ENCODE measurements at regions not wholly inside any gene's neighbourhood (a gene's known extent, or its start where the extent isn't known, plus 50 kb on each side); places are given as distances from the start of the nearest gene placed in this dataset.
A peak's percentile ranks its signal among the peaks of the same experiment; 100 is the strongest.

DNA sequence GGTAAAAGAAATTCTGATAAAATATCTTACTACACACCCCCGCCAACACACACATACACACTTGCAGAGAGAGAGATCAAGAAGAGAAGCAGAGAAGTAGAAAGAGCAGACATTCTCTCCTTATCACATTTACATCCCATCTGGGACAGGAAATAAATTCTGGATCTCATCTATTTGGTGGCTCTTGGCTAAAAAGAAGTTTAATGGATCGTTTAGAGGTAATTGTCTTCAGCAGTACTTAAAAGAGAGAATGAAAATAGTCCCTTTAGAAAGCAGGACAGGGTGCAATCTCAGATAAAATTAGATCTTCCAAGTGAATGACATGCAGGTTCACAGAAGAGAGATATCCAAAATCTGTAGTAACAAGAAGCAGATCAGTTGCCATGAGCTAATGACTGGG, 1392.5 kb downstream of the RAPGEF2 start:
- peak; percentile 66 for TF ChIP-seq GATA3 (IDR thresholded peaks at IDR 0.05; ENCODE audit: low read depth, low read length)
- peak; percentile 57; the same call in 1 of the 2 replicates for TF ChIP-seq GATA2 (IDR thresholded peaks at IDR 0.05; ENCODE audit: low read depth, low read length)

DNA sequence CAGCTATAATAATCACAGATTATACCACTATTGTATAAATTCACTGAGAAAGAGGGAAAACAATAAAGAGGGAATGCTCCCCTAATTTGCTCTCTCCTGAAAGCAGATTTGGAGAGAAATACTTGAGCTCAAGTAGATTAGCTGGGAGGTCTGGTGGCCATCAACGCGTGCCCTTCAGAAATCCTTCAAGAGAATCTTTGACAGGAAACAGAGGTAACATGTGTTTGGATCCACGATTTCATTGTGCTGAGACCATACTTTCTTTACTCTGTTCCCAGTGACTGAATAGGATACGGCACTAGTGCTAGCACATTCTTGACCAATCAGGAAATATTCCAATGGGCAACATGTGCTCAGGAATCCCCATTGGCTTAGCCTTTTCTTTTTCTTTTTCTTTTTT, 1395.3 kb downstream of the RAPGEF2 start:
- TF ChIP-seq GATA3 (IDR thresholded peaks at IDR 0.05; ENCODE audit: low read depth, low read length) (no peak), GATA2 (IDR thresholded peaks at IDR 0.05; ENCODE audit: low read depth, low read length) (no peak)

DNA sequence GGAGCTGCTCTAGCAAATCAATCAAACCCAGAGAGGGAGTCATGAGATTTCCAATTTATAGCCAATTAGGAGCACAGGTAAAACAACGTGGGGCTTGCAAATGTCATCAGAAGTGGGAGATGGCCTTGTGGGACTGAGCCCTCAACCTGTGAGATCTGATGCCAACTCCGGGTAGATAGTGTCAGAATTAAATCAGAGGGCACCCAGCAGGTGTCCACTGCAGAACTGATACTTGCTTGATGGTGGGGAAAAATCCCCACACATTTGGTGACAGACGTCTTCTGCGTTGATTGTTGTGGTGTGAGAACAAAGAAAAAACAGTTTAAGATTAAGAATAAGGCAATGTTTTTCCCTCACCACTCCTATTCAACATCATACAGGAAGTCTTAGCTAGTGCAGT, 1402.8 kb downstream of the RAPGEF2 start:
- TF ChIP-seq GATA3 (IDR thresholded peaks at IDR 0.05; ENCODE audit: low read depth, low read length) = no peak
- no peak for TF ChIP-seq GATA2 (IDR thresholded peaks at IDR 0.05; ENCODE audit: low read depth, low read length)

DNA sequence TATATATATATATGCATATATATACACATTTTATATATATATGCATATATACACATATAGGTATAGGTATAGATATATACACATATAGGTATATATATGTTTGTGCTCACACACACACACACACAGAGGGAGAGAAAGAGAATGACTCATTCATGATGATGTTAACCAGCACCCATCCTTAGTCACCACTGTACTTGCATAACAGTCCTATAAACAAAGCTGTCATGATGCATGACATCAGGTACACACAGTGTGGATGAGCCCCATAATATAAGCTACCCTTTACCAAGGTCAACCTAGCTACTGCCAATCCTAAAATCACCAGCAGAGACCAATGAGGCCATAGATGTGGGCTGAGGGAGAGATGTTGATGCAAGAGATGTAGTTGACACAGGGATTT, 1408.0 kb downstream of the RAPGEF2 start:
- no peak for TF ChIP-seq GATA2 (IDR thresholded peaks at IDR 0.05; ENCODE audit: low read depth, low read length)
- TF ChIP-seq GATA3 (IDR thresholded peaks at IDR 0.05; ENCODE audit: low read depth, low read length) = no peak

DNA sequence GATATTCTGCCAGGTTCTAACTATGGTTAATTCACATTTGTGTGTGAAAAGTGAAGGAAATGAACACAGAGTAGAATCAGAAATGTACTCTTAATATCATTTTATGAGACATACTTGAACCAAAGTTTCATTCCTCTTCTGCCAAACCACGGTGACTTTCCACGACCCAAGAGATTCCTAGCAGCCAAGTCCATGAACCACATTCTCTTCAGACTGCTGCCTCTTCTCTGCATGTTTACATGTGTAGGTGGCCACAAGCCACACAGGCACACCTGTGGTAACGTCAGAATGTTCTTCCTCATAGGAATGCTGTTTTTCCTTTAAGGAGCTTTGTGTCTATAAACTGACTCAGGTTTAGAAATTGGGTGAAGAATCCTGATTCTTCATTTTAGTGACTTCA, 1411.2 kb downstream of the RAPGEF2 start:
- TF ChIP-seq GATA3 (IDR thresholded peaks at IDR 0.05; ENCODE audit: low read depth, low read length) (no peak), GATA2 (IDR thresholded peaks at IDR 0.05; ENCODE audit: low read depth, low read length) (no peak)

DNA sequence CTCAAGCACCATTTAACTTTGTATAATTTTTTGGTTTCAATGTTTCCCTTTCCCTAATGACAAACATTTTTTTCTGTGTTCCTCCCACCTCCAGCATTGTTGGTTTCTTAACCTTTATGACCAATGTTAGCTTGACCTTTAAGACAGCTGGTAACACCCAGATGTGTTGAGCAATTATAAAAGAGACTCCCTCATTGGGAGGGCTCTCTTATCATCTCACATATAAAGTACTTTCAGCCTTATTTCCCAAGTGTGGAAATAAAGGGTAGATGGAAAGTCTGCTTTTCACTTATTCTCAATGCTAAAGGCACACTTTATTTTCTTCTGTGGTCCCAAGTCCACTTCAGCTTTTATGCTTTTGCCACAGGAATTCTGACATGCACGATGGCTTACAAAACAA, 1420.4 kb downstream of the RAPGEF2 start:
- no peak for TF ChIP-seq GATA3 (IDR thresholded peaks at IDR 0.05; ENCODE audit: low read depth, low read length)
- TF ChIP-seq GATA2 (IDR thresholded peaks at IDR 0.05; ENCODE audit: low read depth, low read length) = no peak

DNA sequence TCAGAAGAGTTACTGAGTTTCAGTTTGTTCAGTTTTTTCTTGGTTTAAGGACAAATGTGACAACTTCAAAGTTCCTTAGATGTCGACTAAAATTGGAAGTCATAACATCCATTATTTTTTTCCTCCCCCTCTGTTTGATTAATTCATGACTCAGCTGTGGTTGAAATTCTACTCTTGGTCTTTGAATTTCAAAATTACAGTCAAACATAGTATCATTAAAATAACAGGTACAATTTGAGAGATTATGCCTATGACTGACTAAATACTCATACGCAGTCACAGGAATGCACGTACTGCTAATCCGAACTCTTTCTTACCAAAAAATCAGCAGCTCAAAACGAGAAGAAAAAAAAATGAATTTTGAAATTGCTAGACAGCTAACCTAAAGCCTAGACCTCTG, 1434.8 kb downstream of the RAPGEF2 start:
- no peak for TF ChIP-seq GATA2 (IDR thresholded peaks at IDR 0.05; ENCODE audit: low read depth, low read length)
- no peak for TF ChIP-seq GATA3 (IDR thresholded peaks at IDR 0.05; ENCODE audit: low read depth, low read length)

DNA sequence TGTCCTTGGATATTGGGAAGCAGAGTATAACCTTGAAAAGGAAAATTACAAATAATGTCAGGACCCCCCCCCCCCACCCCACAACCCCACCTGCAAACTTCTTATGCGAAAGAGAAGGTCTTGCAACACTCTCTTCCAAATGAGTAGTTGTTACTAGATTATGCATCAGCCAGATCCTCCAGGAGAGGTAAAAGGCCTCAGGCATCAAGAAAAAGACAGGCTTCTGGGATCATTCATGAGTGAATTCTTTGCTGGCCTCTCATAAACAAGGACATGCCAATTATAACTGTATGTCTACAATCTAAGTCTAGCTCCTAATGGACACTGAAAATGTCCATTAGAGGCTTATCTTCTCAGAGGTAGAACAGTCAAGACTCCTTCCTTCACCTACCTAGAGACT, 1443.3 kb downstream of the RAPGEF2 start:
- TF ChIP-seq GATA3 (IDR thresholded peaks at IDR 0.05; ENCODE audit: low read depth, low read length) (no peak), GATA2 (IDR thresholded peaks at IDR 0.05; ENCODE audit: low read depth, low read length) (no peak)

DNA sequence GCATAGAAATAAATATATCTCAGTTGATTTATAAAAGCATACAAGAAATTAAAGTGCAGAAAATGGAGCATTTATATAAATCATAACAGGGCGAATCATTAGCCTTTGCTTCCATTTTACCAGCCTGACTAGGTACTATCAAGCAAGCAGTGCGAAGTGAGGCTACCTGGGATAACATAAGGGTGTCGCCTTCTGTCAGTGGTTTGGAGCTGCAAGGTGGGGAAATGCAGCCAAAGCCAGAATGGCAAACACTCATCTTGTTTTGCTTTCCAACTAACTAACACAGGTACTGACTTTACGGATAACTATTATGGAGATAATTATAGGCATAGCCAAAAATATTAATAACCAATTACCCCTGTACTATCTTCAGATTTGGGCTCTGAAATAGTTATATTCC, 1459.8 kb downstream of the RAPGEF2 start:
- TF ChIP-seq GATA3 (IDR thresholded peaks at IDR 0.05; ENCODE audit: low read depth, low read length) (no peak), GATA2 (IDR thresholded peaks at IDR 0.05; ENCODE audit: low read depth, low read length) (no peak)

DNA sequence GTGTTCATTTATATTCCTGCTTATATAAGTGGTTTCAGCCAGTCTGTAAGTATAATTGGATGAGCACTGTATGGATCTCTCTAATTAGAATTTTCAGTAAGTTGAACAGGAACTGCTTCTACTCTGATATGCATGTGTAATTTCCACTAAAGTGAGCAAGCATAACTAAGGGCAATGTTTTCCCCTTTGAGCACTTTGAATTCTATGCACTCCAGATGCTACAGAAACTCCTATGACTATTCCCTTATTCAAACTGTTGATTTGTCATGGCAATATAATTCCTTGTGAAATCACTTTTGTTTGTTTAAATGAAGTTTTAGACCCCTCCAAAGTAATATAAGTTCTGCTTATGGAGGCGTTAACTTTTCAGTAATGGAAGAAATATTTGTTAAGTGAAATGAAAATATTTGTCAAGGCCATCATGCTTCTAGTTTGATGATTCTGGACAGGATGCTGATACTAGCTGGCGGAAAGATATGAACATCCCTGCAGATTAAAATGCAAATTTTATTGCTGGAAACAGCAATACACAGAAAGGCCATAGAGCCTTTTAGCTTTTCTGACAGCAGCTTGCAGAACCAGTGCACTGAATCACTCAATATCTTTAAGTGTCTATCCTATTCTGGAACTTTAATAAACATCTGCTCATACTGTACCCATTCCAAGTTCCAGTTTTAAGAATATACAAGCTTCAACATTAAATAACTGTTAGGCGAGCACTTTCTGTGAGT, 1460.8 kb downstream of the RAPGEF2 start:
- TF ChIP-seq GATA3 (IDR thresholded peaks at IDR 0.05; ENCODE audit: low read depth, low read length) (no peak), GATA2 (IDR thresholded peaks at IDR 0.05; ENCODE audit: low read depth, low read length) (no peak)

DNA sequence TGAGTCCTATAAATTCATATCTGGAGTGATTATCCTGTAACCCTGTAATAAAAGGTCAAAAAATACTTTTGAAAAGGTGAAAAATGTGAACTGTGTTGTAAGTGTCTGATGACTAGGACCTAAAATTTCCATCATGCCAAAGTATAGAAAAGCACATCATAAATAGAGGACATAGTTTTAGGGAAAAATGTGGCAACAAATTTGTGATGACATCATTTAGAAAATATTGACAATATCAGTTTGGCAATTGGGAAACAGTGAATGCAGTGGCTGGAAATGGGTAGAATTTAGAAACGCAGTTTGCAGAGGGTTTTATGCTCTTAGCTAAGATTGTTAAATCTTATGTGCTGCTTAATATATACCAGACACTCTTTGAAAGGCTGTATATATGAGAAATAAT, 1464.8 kb downstream of the RAPGEF2 start:
- TF ChIP-seq GATA2 (IDR thresholded peaks at IDR 0.05; ENCODE audit: low read depth, low read length) = no peak
- no peak for TF ChIP-seq GATA3 (IDR thresholded peaks at IDR 0.05; ENCODE audit: low read depth, low read length)

DNA sequence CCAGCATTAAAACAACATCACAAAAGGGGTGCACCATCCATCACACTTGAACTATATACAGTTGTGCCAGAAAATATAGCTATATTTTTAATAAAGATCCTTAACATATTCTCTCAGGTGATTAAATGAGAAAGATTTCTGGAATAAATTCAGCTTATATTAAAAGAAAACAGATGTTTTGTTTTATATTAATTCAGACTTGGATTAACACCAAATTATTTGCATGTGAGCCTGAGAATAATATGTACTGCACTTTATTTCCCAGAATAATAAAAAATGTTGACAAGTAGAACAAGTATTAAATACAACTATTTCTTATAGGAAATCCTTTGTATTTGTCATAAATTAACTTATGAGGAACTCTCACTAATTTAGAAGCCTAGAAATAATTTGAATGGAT, 1467.4 kb downstream of the RAPGEF2 start:
- TF ChIP-seq GATA2 (IDR thresholded peaks at IDR 0.05; ENCODE audit: low read depth, low read length) = no peak
- no peak for TF ChIP-seq GATA3 (IDR thresholded peaks at IDR 0.05; ENCODE audit: low read depth, low read length)

DNA sequence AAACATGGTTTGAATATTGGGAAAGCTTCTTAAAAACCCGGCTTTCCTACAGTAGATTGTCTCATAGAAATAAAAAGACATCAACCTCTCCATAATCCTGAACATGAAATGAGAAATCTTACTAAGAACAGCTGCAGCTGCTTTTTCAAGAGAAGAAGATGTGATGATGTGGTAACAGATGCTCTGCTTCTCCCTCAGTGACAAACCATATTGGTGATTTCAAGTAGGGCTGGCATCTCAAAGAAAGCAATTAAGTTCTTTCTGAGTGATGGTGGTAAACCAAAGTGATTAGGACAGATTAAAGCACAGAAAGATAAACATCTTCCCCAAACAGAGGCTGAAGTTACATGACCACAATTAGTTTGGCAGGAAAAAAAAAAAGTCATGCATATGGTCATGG, 1477.7 kb downstream of the RAPGEF2 start:
- TF ChIP-seq GATA2 (IDR thresholded peaks at IDR 0.05; ENCODE audit: low read depth, low read length) = no peak
- TF ChIP-seq GATA3 (IDR thresholded peaks at IDR 0.05; ENCODE audit: low read depth, low read length) = no peak

DNA sequence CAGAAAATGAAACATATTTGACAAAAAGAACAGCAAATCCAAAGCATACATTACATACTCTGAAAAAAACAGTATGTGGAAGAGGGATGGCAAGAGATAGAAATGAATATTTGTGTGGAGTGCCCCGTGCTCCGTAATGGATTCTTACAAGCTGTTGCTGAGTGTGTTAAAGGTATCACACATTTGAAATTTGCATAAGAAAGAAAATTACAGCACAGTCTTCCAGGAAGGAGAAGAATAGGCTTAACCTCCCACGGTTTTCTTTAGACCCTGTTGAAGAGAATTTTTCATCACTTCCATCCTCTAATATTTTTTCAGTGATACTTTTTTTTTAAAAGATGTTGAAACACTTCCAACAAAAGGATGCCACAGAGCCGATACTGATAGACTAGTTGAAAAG, 1489.4 kb downstream of the RAPGEF2 start:
- TF ChIP-seq GATA3 (IDR thresholded peaks at IDR 0.05; ENCODE audit: low read depth, low read length) (no peak), GATA2 (IDR thresholded peaks at IDR 0.05; ENCODE audit: low read depth, low read length) (no peak)

DNA sequence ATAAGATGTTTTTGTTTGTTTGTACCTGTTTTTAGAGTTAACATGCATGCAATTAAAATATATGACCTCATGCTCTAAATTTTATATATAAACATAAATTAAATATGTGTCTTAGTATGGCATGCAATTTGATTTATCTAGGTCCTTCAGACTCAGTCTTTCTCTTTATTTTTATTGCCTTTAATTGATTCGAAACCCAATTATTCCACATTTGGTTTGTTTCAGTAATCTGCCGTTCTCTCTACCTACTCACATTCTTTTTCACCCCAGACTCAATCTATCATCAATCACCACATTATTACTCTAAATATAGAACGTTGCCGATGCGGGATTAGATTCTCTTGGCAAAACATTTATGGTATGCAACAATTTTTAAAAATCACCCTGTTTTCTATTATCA, 1492.8 kb downstream of the RAPGEF2 start:
- TF ChIP-seq GATA2 (IDR thresholded peaks at IDR 0.05; ENCODE audit: low read depth, low read length) = no peak
- no peak for TF ChIP-seq GATA3 (IDR thresholded peaks at IDR 0.05; ENCODE audit: low read depth, low read length)

DNA sequence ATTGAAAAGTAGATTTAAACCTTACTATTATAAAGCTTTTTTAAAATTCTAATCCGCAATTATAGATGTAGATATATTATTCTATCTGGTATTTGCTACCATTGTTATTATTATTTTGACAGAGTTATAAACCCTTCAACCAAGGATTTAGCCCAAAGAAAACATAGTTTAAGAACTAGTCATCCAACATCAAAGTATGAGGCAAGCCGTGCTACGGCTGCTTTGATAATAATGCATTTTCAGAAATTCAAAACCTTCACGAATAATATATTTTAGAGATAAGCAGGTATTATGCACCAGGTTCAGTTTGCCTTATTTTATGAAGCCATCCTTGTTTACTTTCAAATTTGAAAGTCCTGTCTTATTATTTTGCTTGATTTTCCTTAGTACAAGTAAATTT, 1501.7 kb downstream of the RAPGEF2 start:
- no peak for TF ChIP-seq GATA2 (IDR thresholded peaks at IDR 0.05; ENCODE audit: low read depth, low read length)
- no peak for TF ChIP-seq GATA3 (IDR thresholded peaks at IDR 0.05; ENCODE audit: low read depth, low read length)
